Large intestine (tissue), 3 donors: ENCODE measurements at regions not wholly inside any gene's neighbourhood (a gene's known extent, or its start where the extent isn't known, plus 50 kb on each side); places are given as distances from the start of the nearest gene placed in this dataset.
A peak's percentile ranks its signal among the peaks of the same experiment; 100 is the strongest.

ENCODE experiments used
- DNase-seq, 2 donors: peaks; one replicate each; pipeline versions ENCODE4 v3.0.0 to v3.0.0-alpha.2; 2013
- H3K27ac ChIP-seq: one replicate; pipeline ENCODE4 v1.5.1; 2013; ENCODE audit warnings: low read length
- H3K27me3 ChIP-seq: 2 replicates; pipeline ENCODE4 v1.6.1; 2013; ENCODE audit warnings: low read length; ENCODE audit not compliant: control insufficient read depth, insufficient read depth
- H3K36me3 ChIP-seq: 2 replicates; pipeline ENCODE4 v1.6.1; 2013; ENCODE audit warnings: low read length; ENCODE audit not compliant: control insufficient read depth, insufficient read depth
- H3K4me1 ChIP-seq: one replicate; pipeline ENCODE4 v1.6.1; 2013; ENCODE audit warnings: low read length; ENCODE audit not compliant: control insufficient read depth, insufficient read depth
- H3K4me3 ChIP-seq: one replicate; pipeline ENCODE4 v1.5.1; 2013; ENCODE audit warnings: low read length
- H3K9me3 ChIP-seq: one replicate; pipeline ENCODE4 v1.6.1; 2013; ENCODE audit warnings: mild to moderate bottlenecking, low read depth, low read length, moderate library complexity; ENCODE audit not compliant: control insufficient read depth
- WGBS: methylation state at CpG from one replicate; pipeline ENCODE4 v1.1.5; 2013; ENCODE audit warnings: low lambda C conversion rate; ENCODE audit not compliant: insufficient coverage; 5-methylcytosine and 5-hydroxymethylcytosine counted together

- DNase-seq: peak; percentile 49 to 61
- no peaks in the 10 kb centered on the region for H3K36me3 ChIP-seq
- WGBS: 100% methylated on average over 1 of the region's 3 CpGs
- H3K9me3 ChIP-seq: no peaks in the 10 kb centered on the region
- H3K4me1 ChIP-seq: no peaks in the 10 kb centered on the region
- H3K27me3 ChIP-seq: no peaks in the 10 kb centered on the region
- no peak overlapping the region for H3K27ac ChIP-seq
- no peak overlapping the region for H3K4me3 ChIP-seq
Observed at GRCh38 chr1:117284399-117285215, 73.9 kb upstream of the VTCN1 start.

GRCh38 chr1:117278531-117278930, 67.8 kb upstream of the VTCN1 start:
- no peaks in the 10 kb centered on the region for H3K36me3 ChIP-seq
- H3K27me3 ChIP-seq: no peaks in the 10 kb centered on the region
- no peaks in the 10 kb centered on the region for H3K9me3 ChIP-seq
- 100% methylated on average over 1 of the region's 5 CpGs for WGBS
- DNase-seq: no peak
- H3K27ac ChIP-seq: no peak overlapping the region
- no peaks in the 10 kb centered on the region for H3K4me1 ChIP-seq
- no peak overlapping the region for H3K4me3 ChIP-seq

- H3K27me3 ChIP-seq: no peaks in the 10 kb centered on the region
- 100% methylated on average over 1 of the region's 2 CpGs for WGBS
- no peak overlapping the region for H3K4me3 ChIP-seq
- H3K9me3 ChIP-seq: no peaks in the 10 kb centered on the region
- no peaks in the 10 kb centered on the region for H3K36me3 ChIP-seq
- no peak overlapping the region for H3K27ac ChIP-seq
- no peak for DNase-seq
- H3K4me1 ChIP-seq: no peaks in the 10 kb centered on the region
Observed at GRCh38 chr1:117275055-117275454, 64.3 kb upstream of the VTCN1 start.

GRCh38 chr1:117271959-117272358, 61.2 kb upstream of the VTCN1 start:
- Histone ChIP-seq H3K4me3 (no peak overlapping the region), H3K4me1 (no peaks in the 10 kb centered on the region), H3K36me3 (no peaks in the 10 kb centered on the region), H3K27me3 (no peaks in the 10 kb centered on the region), H3K9me3 (no peaks in the 10 kb centered on the region), H3K27ac (no peak overlapping the region)
- WGBS: no CpG with 5 or more reads among the region's 4 CpGs
- no peak for DNase-seq

- Histone ChIP-seq H3K27me3 (no peaks in the 10 kb centered on the region), H3K4me1 (no peaks in the 10 kb centered on the region), H3K36me3 (no peaks in the 10 kb centered on the region), H3K9me3 (no peaks in the 10 kb centered on the region), H3K27ac (no peak overlapping the region), H3K4me3 (no peak overlapping the region)
- WGBS: no CpG with 5 or more reads among the region's 5 CpGs
- DNase-seq: no peak
Observed at GRCh38 chr1:117271129-117271528, 60.4 kb upstream of the VTCN1 start.

- no peak overlapping the region for H3K27ac ChIP-seq
- H3K36me3 ChIP-seq: no peaks in the 10 kb centered on the region
- no peaks in the 10 kb centered on the region for H3K4me1 ChIP-seq
- H3K4me3 ChIP-seq: no peak overlapping the region
- no peaks in the 10 kb centered on the region for H3K9me3 ChIP-seq
- no peaks in the 10 kb centered on the region for H3K27me3 ChIP-seq
- DNase-seq: no peak
Observed at GRCh38 chr1:117270679-117271078, 60.0 kb upstream of the VTCN1 start.

GRCh38 chr1:117268535-117269455, 58.1 kb upstream of the VTCN1 start:
- H3K36me3 ChIP-seq: no peaks in the 10 kb centered on the region
- H3K4me3 ChIP-seq: no peak overlapping the region
- no CpG with 5 or more reads among the region's 11 CpGs for WGBS
- no peaks in the 10 kb centered on the region for H3K27me3 ChIP-seq
- H3K4me1 ChIP-seq: no peaks in the 10 kb centered on the region
- no peaks in the 10 kb centered on the region for H3K9me3 ChIP-seq
- DNase-seq: peak in 1 of 2 donors; percentile 14
- H3K27ac ChIP-seq: no peak overlapping the region

DNA sequence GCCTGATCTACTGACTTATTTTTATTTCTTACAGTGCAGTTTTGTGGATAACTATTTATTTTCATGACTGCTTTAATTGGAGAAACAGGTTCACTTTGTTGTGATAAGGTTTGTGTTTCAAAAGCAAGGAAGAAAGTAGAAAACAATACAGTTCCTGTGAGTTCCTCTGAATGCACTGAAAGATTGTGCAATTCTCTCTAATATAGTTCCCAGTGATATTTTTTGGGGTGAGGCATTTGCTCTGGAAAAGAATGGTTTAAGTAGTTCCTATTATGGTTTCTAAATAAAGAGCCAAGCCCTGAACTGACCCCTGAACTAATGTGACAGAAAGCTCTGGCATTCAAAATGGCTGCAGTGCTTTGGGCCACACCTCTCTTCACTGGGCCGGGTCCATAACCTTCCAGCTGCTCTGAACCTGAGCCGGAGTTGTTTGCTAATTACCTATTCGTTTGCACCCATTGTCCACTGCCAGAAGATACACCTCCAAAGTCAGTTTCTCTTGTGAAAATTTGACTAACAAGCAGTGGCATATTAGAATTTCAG, 56.6 kb upstream of the VTCN1 start:
- no peak for DNase-seq
- H3K4me1 ChIP-seq: no peaks in the 10 kb centered on the region
- no peaks in the 10 kb centered on the region for H3K9me3 ChIP-seq
- no peaks in the 10 kb centered on the region for H3K36me3 ChIP-seq
- H3K27ac ChIP-seq: no peak overlapping the region
- no peaks in the 10 kb centered on the region for H3K27me3 ChIP-seq
- WGBS: 60% methylated on average over 1 of the region's 3 CpGs
- no peak overlapping the region for H3K4me3 ChIP-seq

GRCh38 chr1:117262976-117263375, 52.2 kb upstream of the VTCN1 start:
- Histone ChIP-seq H3K4me3 (no peak overlapping the region), H3K27ac (no peak overlapping the region), H3K4me1 (no peaks in the 10 kb centered on the region), H3K27me3 (no peaks in the 10 kb centered on the region), H3K9me3 (no peaks in the 10 kb centered on the region), H3K36me3 (no peaks in the 10 kb centered on the region)
- no peak for DNase-seq
- no CpG with 5 or more reads among the region's 5 CpGs for WGBS

GRCh38 chr1:117261424-117261785, 50.7 kb upstream of the VTCN1 start:
- DNase-seq: no peak
- no peak overlapping the region for H3K4me3 ChIP-seq
- H3K36me3 ChIP-seq: no peaks in the 10 kb centered on the region
- no peaks in the 10 kb centered on the region for H3K27me3 ChIP-seq
- no peaks in the 10 kb centered on the region for H3K4me1 ChIP-seq
- no CpG with 5 or more reads among the region's 2 CpGs for WGBS
- H3K9me3 ChIP-seq: no peaks in the 10 kb centered on the region
- H3K27ac ChIP-seq: no peak overlapping the region
